ENCODE measurements at regions not wholly inside any gene's neighbourhood (a gene's known extent, or its start where the extent isn't known, plus 50 kb on each side); places are given as distances from the start of the nearest gene placed in this dataset.

- no peak for DNase-seq (ENCODE audit: low read depth)
- no peak overlapping the region for H3K4me3 ChIP-seq (ENCODE audit: low read depth, low read length)
Observed at GRCh38 chr5:124317451-124317850, 429.0 kb downstream of the ZNF608 start.

GRCh38 chr5:124315741-124316415, 430.6 kb downstream of the ZNF608 start:
- DNase-seq (ENCODE audit: low read depth): peak; percentile 50
- H3K4me3 ChIP-seq (ENCODE audit: low read depth, low read length): no peak overlapping the region

GRCh38 chr5:124310453-124310852, 436.0 kb downstream of the ZNF608 start:
- DNase-seq (ENCODE audit: low read depth): no peak
- H3K4me3 ChIP-seq (ENCODE audit: low read depth, low read length): no peak overlapping the region

- no peak for DNase-seq (ENCODE audit: low read depth)
- H3K4me3 ChIP-seq (ENCODE audit: low read depth, low read length): no peak overlapping the region
Observed at GRCh38 chr5:124309241-124309980, 437.0 kb downstream of the ZNF608 start.

GRCh38 chr5:124303366-124303765, 443.1 kb downstream of the ZNF608 start:
- no peak overlapping the region for H3K4me3 ChIP-seq (ENCODE audit: low read depth, low read length)
- no peak for DNase-seq (ENCODE audit: low read depth)

- no peak overlapping the region for H3K4me3 ChIP-seq (ENCODE audit: low read depth, low read length)
- peak; percentile 48 for DNase-seq (ENCODE audit: low read depth)
Observed at GRCh38 chr5:124302533-124302932, 443.9 kb downstream of the ZNF608 start.

- DNase-seq (ENCODE audit: low read depth): peak; percentile 69
- no peak overlapping the region for H3K4me3 ChIP-seq (ENCODE audit: low read depth, low read length)
Observed at GRCh38 chr5:124301850-124302249, 444.6 kb downstream of the ZNF608 start.

- DNase-seq (ENCODE audit: low read depth): no peak
- H3K4me3 ChIP-seq (ENCODE audit: low read depth, low read length): no peak overlapping the region
Observed at GRCh38 chr5:124300815-124301621, 445.4 kb downstream of the ZNF608 start.

- H3K4me3 ChIP-seq (ENCODE audit: low read depth, low read length): no peak overlapping the region
- DNase-seq (ENCODE audit: low read depth): no peak
Observed at GRCh38 chr5:124297826-124298225, 448.6 kb downstream of the ZNF608 start.

- no peak overlapping the region for H3K4me3 ChIP-seq (ENCODE audit: low read depth, low read length)
- no peak for DNase-seq (ENCODE audit: low read depth)
Observed at GRCh38 chr5:124292322-124292855, 454.1 kb downstream of the ZNF608 start.

GRCh38 chr5:124289641-124290311, 456.7 kb downstream of the ZNF608 start:
- no peak overlapping the region for H3K4me3 ChIP-seq (ENCODE audit: low read depth, low read length)
- no peak for DNase-seq (ENCODE audit: low read depth)

- no peak overlapping the region for H3K4me3 ChIP-seq (ENCODE audit: low read depth, low read length)
- no peak for DNase-seq (ENCODE audit: low read depth)
Observed at GRCh38 chr5:124289130-124289529, 457.3 kb downstream of the ZNF608 start.

GRCh38 chr5:124287813-124288212, 458.6 kb downstream of the ZNF608 start:
- peak; percentile 10 for DNase-seq (ENCODE audit: low read depth)
- H3K4me3 ChIP-seq (ENCODE audit: low read depth, low read length): no peak overlapping the region

GRCh38 chr5:124285733-124286132, 460.7 kb downstream of the ZNF608 start:
- DNase-seq (ENCODE audit: low read depth): no peak

GRCh38 chr5:124285071-124285470, 461.4 kb downstream of the ZNF608 start:
- no peak overlapping the region for H3K4me3 ChIP-seq (ENCODE audit: low read depth, low read length)
- DNase-seq (ENCODE audit: low read depth): no peak

More at GRCh38 chr5:124285733-124286132, 460.7 kb downstream of the ZNF608 start:
- H3K4me3 ChIP-seq (ENCODE audit: low read depth, low read length): no peak overlapping the region

GRCh38 chr5:124283031-124283430, 463.4 kb downstream of the ZNF608 start:
- DNase-seq (ENCODE audit: low read depth): no peak
- no peak overlapping the region for H3K4me3 ChIP-seq (ENCODE audit: low read depth, low read length)

- H3K4me3 ChIP-seq (ENCODE audit: low read depth, low read length): no peak overlapping the region
- no peak for DNase-seq (ENCODE audit: low read depth)
Observed at GRCh38 chr5:124280079-124280478, 466.4 kb downstream of the ZNF608 start.

- H3K4me3 ChIP-seq (ENCODE audit: low read depth, low read length): no peak overlapping the region
- no peak for DNase-seq (ENCODE audit: low read depth)
Observed at GRCh38 chr5:124279146-124279876, 467.1 kb downstream of the ZNF608 start.

- no peak for DNase-seq (ENCODE audit: low read depth)
- no peak overlapping the region for H3K4me3 ChIP-seq (ENCODE audit: low read depth, low read length)
Observed at GRCh38 chr5:124278636-124279035, 467.8 kb downstream of the ZNF608 start.
